Type B pancreatic cell (in vitro differentiated cells): ENCODE measurements at regions not wholly inside any gene's neighbourhood (a gene's known extent, or its start where the extent isn't known, plus 50 kb on each side); places are given as distances from the start of the nearest gene placed in this dataset.

ENCODE experiments used
- DNase-seq: peaks from one replicate; pipeline ENCODE4 v3.0.0; 2021; ENCODE audit warnings: mixed read lengths; ENCODE audit not compliant: unreplicated experiment; ENCODE audit errors: extremely low spot score
- H3K27ac Mint-ChIP-seq: 2 replicates; pipeline ENCODE4 v1.8.0; 2021; ENCODE audit warnings: mild to moderate bottlenecking, mixed read lengths
- H3K27me3 Mint-ChIP-seq: 2 replicates; pipeline ENCODE4 v1.8.0; 2021; ENCODE audit warnings: mixed read lengths
- H3K36me3 Mint-ChIP-seq: 2 replicates; pipeline ENCODE4 v1.8.0; 2021; ENCODE audit warnings: mixed read lengths
- H3K4me1 Mint-ChIP-seq: one replicate; pipeline ENCODE4 v1.8.0; 2021; ENCODE audit warnings: mixed read lengths; ENCODE audit not compliant: unreplicated experiment
- H3K4me3 Mint-ChIP-seq: 2 replicates; pipeline ENCODE4 v1.8.0; 2021; ENCODE audit warnings: mild to moderate bottlenecking, mixed read lengths
- H3K9me3 Mint-ChIP-seq: 2 replicates; pipeline ENCODE4 v1.8.0; 2021; ENCODE audit warnings: mixed read lengths
- TF ChIP-seq, protein P1 (sequence below): fragments of 200-600 bp; sonication (generic); conservative IDR thresholded peaks from 2 replicates; pipeline ENCODE4 v1.5.0; 2021; ENCODE audit warnings: antibody characterized with exemption, mild to moderate bottlenecking

GRCh38 chr2:234257859-234258561 is 207.5 kb downstream of the SPP2 start:
- H3K9me3 Mint-ChIP-seq, result peaks cover 3% of the 10 kb centered on the region
- H3K4me3 Mint-ChIP-seq, result no peak overlapping the region
- H3K27me3 Mint-ChIP-seq, result no peaks in the 10 kb centered on the region
- H3K36me3 Mint-ChIP-seq, result no peaks in the 10 kb centered on the region
- peaks cover 16% of the 10 kb centered on the region for H3K4me1 Mint-ChIP-seq
- peak overlapping the region; percentile 35 for H3K27ac Mint-ChIP-seq
- no peak for DNase-seq
- TF ChIP-seq, protein P1, sequence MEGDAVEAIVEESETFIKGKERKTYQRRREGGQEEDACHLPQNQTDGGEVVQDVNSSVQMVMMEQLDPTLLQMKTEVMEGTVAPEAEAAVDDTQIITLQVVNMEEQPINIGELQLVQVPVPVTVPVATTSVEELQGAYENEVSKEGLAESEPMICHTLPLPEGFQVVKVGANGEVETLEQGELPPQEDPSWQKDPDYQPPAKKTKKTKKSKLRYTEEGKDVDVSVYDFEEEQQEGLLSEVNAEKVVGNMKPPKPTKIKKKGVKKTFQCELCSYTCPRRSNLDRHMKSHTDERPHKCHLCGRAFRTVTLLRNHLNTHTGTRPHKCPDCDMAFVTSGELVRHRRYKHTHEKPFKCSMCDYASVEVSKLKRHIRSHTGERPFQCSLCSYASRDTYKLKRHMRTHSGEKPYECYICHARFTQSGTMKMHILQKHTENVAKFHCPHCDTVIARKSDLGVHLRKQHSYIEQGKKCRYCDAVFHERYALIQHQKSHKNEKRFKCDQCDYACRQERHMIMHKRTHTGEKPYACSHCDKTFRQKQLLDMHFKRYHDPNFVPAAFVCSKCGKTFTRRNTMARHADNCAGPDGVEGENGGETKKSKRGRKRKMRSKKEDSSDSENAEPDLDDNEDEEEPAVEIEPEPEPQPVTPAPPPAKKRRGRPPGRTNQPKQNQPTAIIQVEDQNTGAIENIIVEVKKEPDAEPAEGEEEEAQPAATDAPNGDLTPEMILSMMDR, result peak; percentile 61

DNA sequence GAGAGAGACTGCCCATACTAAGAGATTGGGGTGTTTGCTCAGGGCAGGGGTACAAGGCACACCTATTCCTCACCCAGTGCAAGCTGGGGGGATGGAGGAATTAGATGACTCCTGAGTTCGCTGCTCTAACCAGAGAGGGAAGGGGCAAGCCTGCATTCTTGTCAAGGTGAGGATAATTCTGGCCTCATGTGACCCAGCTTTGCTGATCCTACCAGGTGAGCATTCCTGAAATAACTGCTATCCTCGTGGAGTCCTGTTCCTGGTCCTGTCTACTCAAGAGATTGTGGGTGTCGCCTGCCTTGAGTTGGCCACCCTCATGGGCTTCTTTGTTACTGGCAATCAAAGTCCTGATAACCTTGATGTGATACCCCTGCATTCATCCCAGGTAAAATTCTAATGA is 206.0 kb downstream of the SPP2 start:
- TF ChIP-seq, protein P1, result no peak
- no peak for DNase-seq
- Mint-ChIP-seq H3K9me3 (peaks cover 3% of the 10 kb centered on the region), H3K4me1 (peaks cover 16% of the 10 kb centered on the region), H3K36me3 (no peaks in the 10 kb centered on the region), H3K4me3 (no peak overlapping the region), H3K27me3 (no peaks in the 10 kb centered on the region), H3K27ac (no peak overlapping the region)

DNA sequence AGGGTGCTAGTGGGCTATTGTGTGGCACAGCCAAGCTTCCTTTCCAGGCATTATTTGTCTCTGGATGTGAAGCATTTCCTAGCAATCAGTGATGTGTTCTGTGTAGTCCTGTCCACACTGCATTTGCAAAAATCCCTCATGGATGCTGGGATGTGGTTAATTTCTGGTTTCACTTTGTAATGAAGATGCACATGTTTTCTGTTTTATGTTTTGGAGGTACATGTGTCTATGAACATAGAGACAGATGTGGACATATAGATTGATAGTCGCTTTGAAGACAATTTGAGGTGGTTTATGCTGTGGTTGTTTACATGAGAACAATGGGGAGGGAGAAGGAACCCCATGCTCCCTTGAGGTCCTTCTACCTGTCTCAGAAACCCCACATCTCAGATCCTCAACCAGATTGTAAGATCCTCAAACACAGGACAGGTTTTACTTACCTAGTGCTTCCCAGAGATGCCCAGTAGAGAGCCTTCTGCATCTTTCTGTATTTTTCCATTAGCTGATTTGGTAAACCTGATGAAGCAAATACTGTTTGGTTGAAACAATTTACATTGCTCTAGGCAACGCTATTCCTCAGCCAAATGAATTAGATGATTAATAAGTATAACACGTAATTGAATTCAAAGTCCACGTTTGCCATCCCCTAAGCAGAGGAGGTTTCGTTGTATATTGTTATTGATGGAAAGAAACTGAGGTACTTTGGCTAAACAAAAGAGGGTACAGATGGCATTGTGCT is 204.4 kb downstream of the SPP2 start:
- Mint-ChIP-seq H3K36me3 (no peaks in the 10 kb centered on the region), H3K9me3 (peaks cover 3% of the 10 kb centered on the region), H3K27me3 (no peaks in the 10 kb centered on the region), H3K4me1 (peaks cover 19% of the 10 kb centered on the region), H3K4me3 (no peak overlapping the region), H3K27ac (no peak overlapping the region)
- TF ChIP-seq, protein P1, result no peak
- no peak for DNase-seq

GRCh38 chr2:234252772-234253171 is 202.3 kb downstream of the SPP2 start:
- H3K4me1 Mint-ChIP-seq, result peaks cover 13% of the 10 kb centered on the region
- no peak overlapping the region for H3K27ac Mint-ChIP-seq
- TF ChIP-seq, protein P1, result no peak
- H3K27me3 Mint-ChIP-seq, result no peaks in the 10 kb centered on the region
- H3K9me3 Mint-ChIP-seq, result peaks cover 2% of the 10 kb centered on the region
- no peak overlapping the region for H3K4me3 Mint-ChIP-seq
- H3K36me3 Mint-ChIP-seq, result no peaks in the 10 kb centered on the region
- DNase-seq, result no peak

DNA sequence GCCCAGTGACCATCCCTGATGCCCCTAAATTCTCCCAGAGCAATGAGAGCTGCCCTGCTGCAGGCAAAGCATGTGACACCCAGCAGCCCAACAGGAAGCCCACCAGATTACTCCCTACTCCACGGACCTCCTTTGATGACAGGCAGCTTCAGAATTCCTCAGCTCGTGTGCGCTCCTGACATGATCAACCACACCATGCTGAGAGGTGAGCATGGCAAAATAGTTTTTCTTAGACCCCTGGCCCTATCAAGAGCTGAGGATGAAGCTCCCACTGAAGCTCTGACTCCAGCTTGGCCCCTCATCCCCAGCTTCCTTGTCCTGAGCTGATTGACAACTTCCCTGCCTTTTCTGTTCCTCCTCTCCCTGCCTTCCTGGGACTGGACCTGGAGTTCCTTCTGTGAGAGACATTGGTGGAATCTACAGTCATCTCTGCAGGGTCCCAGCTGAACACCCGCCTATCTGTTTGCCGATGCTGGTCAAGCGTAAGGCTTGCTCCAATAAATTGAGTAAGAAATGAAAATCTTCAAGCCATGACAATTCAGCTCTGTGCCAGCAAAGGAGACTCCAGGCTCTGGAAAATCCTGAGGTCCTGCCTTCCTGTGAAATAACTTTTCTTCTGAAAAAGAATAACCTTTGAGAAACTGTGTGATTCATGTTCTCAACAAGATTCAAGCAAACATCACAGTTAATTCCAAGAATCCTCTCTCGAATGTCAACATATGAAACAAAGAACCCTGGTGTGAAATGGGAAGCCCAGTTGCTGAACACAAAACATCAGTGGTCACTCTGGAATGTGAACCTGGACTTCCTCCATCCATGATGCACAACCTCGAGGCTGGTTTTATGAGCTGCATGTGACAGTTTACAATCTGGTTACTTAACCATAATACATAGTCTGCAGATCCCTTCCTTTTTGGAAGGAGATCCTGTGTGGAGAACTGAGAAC is 201.1 kb downstream of the SPP2 start:
- Mint-ChIP-seq H3K27ac (no peak overlapping the region), H3K9me3 (no peaks in the 10 kb centered on the region), H3K36me3 (no peaks in the 10 kb centered on the region), H3K4me1 (peaks cover 11% of the 10 kb centered on the region), H3K27me3 (no peaks in the 10 kb centered on the region), H3K4me3 (no peak overlapping the region)
- TF ChIP-seq, protein P1, result no peak
- DNase-seq, result no peak
